ENCODE measurements at regions not wholly inside any gene's neighbourhood (a gene's known extent, or its start where the extent isn't known, plus 50 kb on each side); places are given as distances from the start of the nearest gene placed in this dataset.

DNA sequence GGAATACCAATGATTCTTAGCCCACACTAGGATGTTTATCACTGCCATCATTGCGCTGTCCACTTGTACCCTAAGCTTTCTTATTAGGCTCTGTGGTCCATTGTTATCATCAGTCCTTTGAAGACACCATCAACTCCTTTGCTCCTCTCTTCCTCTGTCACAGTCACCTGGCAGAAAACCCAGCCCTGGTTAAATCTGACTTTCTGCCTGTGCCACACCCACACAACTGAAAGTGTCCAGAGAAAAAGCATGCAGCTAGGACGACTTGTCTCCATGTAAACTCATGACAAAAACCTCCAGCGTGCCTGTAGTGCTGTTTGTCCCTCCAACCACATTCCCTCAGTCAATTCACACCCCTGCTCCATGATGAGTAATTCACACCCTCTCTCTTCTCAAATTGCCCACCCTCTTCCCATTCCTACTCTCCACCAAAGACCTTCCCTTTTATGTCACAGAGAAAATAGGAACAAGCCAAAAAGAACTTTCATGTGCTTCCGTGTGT, 297.4 kb upstream of the MGAT5 start:
- TF ChIP-seq CTCF (IDR thresholded peaks at IDR 0.05): no peak
- TF ChIP-seq POLR2A (IDR thresholded peaks at IDR 0.05): no peak

Measured in right lobe of liver (tissue), 4 donors.